Testis (tissue), 2 donors: ENCODE measurements at regions not wholly inside any gene's neighbourhood (a gene's known extent, or its start where the extent isn't known, plus 50 kb on each side); places are given as distances from the start of the nearest gene placed in this dataset.

ENCODE experiments used
- CTCF ChIP-seq, 3 experiments: fragments of 450-650 bp in 2 of 3; fragments of 200-600 bp in 1 of 3; sonication (generic) in 1 of 3; IDR thresholded peaks; one replicate each; pipeline ENCODE4 v1.5.1; 2016 to 2019; ENCODE audit warnings: antibody characterized with exemption in 3 of 3, mild to moderate bottlenecking in 2 of 3, moderate library complexity in 1 of 3
- POLR2A ChIP-seq: fragments of 450-650 bp; IDR thresholded peaks from one replicate; pipeline ENCODE4 v1.6.1; 2017; ENCODE audit warnings: antibody characterized with exemption, mild to moderate bottlenecking, moderate library complexity

DNA sequence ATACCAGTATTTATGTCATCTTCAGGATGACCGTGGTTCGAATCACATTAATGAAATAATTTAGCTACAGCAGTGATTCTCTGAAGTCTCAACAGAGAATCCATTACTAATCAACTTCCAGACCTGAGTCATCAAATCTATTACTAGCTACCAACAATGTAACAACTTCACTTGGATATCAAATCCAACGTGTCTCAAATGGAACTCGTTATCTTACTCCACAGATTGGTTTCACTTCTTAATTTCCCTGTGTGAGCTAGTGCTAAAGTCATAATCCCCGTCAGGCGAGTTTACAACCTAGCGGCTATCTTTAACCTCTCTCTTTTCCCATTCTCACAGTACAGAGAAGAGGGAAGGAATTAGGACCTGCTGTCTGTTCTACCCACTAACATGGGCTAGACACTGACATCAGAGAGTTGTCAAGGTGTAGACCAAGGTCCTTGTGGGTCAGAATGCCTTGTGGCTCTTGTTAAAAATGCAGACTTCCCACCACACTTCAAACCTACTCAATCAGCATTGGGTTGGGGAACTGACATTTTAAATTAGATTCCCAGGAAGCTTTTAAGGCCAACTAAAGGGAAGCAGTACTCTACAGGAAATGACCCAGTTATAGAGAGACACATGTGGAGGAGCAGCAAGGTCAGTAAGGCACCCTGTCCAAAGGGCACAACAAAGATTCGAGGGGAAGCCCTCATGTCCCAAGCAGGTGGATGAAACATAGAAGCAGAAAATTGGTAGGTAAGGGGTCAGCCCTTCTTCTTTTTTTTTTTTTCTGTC is 57.3 kb upstream of the GSAP start:
- no peak for TF ChIP-seq POLR2A
- TF ChIP-seq CTCF (IDR thresholded peaks at IDR 0.05) = no peak
